22Rv1 (cell line): ENCODE measurements at regions not wholly inside any gene's neighbourhood (a gene's known extent, or its start where the extent isn't known, plus 50 kb on each side); places are given as distances from the start of the nearest gene placed in this dataset.

Source experiments
- ZFX ChIP-seq: fragments of 450-650 bp; IDR thresholded peaks from 2 replicates; pipeline ENCODE4 v1.6.1; 2017; ENCODE audit warnings: antibody characterized with exemption, borderline replicate concordance
- TF ChIP-seq, protein P1 (sequence below): fragments of 450-650 bp; IDR thresholded peaks from 2 replicates; pipeline ENCODE4 v1.5.1; 2017; ENCODE audit warnings: mild to moderate bottlenecking

- TF ChIP-seq, protein P1, sequence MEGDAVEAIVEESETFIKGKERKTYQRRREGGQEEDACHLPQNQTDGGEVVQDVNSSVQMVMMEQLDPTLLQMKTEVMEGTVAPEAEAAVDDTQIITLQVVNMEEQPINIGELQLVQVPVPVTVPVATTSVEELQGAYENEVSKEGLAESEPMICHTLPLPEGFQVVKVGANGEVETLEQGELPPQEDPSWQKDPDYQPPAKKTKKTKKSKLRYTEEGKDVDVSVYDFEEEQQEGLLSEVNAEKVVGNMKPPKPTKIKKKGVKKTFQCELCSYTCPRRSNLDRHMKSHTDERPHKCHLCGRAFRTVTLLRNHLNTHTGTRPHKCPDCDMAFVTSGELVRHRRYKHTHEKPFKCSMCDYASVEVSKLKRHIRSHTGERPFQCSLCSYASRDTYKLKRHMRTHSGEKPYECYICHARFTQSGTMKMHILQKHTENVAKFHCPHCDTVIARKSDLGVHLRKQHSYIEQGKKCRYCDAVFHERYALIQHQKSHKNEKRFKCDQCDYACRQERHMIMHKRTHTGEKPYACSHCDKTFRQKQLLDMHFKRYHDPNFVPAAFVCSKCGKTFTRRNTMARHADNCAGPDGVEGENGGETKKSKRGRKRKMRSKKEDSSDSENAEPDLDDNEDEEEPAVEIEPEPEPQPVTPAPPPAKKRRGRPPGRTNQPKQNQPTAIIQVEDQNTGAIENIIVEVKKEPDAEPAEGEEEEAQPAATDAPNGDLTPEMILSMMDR = no peak
- TF ChIP-seq ZFX = no peak
Measured at GRCh38 chr17:53168413-53168812, 654.3 kb upstream of the KIF2B start.
